Stimulated activated CD8-positive, alpha-beta memory T cell treated with anti-CD3 and anti-CD28 coated beads, Interleukin-7, amount 100 ng/mL, for 48 hours (primary cell): ENCODE measurements at regions not wholly inside any gene's neighbourhood (a gene's known extent, or its start where the extent isn't known, plus 50 kb on each side); places are given as distances from the start of the nearest gene placed in this dataset.
"Not testable (repeated sequence)": the region's sequence is repeated elsewhere in the genome, so short reads cannot be mapped to it uniquely, and the experiment has no call there.

Experiments used
- DNase-seq, 2 donors: peaks; one replicate each; pipeline ENCODE4 v3.0.0-alpha.2; 2020; ENCODE audit warnings: low read depth in 1 of 2; ENCODE audit errors: extremely low read depth in 1 of 2

DNA sequence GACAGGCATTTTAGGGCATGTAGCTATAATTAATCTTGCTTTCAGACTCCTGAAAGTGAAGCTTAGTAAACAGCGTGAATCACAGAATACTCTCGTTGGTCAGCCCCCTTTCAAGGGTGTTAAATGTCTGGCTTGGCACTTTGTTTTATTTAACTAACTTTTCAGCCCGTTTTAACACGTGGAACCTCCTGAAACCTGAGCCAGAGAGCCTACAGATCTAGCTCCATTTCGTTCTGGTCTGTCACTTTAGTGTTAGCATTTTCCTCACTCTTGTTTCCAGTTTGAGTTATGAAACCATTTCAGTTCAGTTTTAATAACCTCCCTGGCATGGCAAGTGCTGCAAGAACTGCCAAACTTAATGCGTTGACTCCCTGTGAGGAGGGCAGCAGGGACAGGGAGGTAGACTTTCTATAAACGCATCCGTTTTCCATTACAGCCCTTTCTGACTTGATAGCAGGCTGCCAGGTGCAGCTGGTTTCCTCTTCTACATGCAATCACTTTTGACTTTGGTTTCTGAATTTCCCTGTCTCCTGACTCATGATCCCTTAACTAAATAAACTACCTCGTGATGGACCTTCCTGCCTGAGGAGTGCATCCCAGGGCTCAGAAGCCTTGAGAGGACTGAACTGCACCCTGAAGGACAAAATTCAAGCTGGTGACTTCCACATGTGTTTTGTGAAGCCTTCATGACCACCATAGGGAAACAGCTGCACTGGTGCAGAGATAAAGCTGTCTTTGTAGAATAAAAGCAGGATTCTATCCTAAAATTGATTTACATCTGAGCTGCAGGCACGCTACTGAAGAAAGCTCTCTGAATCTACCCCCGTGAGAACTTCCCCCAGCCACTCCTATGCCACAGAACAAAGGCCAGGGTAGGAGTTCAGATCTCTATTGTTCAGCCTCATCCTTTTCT is 192.6 kb downstream of the DLEU7 start:
- no peak for DNase-seq

- DNase-seq = no peak
These were observed 191.6 kb downstream of the DLEU7 start for GRCh38 chr13:50651922-50652321.

- no peak for DNase-seq
These were observed 189.2 kb downstream of the DLEU7 start for GRCh38 chr13:50654331-50654730.

DNA sequence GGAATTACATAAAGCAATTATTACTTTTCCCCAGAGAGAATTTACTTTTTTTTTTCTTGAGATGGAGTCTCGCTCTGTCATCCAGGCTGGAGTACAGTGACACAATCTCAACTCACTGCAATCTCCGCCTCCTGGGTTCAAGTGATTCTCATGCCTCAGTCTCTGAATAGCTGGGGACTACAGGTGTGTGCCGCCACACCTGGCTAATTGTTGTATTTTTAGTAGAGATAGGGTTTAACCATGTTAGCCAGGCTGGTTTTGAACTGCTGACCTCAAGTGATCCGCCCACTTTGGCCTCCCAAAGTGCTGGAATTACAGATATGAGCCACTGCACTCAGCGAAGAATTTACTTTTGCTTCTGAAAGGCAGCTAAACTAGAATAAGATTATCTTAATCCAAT is 181.6 kb downstream of the DLEU7 start:
- not testable (repeated sequence) for DNase-seq

GRCh38 chr13:50664951-50665350 is 178.5 kb downstream of the DLEU7 start:
- no peak for DNase-seq

GRCh38 chr13:50668049-50668448 is 175.4 kb downstream of the DLEU7 start:
- DNase-seq = no peak

GRCh38 chr13:50668691-50669271 is 174.7 kb downstream of the DLEU7 start:
- no peak for DNase-seq

GRCh38 chr13:50670272-50670671 is 173.2 kb downstream of the DLEU7 start:
- DNase-seq = no peak

DNA sequence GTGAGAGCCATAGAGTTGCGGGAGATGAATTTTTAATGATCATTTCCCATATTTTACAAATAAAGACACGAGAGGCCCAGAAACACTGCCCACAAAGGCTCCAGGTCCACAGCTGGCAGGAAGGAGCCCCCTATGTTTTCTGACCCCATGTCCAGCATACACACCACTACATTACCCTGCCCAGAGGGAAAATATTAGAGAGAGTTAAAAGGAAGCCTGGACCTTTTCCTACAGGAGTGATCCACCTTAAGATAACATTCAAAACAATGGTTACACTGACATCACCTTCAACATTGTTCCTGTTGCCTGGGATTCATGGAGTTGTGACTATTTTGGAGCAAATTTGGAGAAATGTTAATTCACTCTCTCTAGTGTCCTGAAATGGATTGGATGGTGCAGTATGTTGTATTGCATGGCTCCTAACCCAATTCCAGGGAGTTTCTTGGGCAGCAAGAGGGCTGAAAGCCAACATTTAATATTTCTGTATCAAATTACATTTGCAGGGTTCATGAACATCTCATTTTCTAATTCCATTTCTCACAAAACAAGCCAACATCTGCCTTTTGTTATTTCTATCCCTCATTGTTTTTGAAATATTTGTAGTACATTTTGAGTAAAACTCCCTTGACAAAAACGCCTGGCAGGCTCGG is 172.5 kb downstream of the DLEU7 start:
- DNase-seq = no peak

DNA sequence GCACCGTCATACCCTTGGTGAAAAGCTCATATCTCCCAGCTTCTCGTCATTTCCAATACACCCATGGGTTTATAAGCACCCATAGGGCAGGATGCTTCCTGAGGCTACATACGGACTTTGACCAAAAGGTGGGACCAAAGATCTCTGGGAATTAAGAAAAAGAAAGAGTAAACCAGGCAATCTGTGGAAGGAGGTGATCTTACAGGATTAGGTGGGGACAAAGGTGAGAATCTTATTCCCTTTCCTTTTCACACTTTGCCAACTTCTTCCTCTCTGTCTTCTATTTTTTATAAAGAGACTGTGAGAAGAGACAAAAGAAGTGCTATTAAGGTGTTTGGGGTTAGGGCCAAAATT is 172.0 kb downstream of the DLEU7 start:
- DNase-seq = no peak

GRCh38 chr13:50672025-50672424 is 171.5 kb downstream of the DLEU7 start:
- no peak for DNase-seq

- DNase-seq = no peak
These were observed 167.8 kb downstream of the DLEU7 start for GRCh38 chr13:50675651-50676050.

DNA sequence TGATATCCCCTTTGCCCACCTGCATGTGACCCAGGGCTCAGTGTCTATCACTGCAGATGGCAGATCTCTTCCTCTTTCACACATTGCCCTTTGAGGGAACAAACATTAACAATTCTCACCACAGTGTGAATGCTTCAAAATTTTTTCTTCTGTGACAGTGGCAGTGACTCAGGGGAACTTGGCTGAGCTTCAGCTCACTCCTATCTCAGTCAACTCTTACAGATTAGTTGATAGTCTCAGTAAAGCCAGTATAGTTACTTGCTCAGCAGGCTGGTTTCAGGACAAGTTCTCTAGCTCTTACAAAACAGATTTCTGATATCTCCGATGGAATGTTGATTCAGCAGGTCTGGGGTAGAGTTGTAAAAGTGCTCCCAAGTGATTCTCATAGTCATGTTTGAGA is 166.9 kb downstream of the DLEU7 start:
- no peak for DNase-seq

- DNase-seq = no peak
These were observed 166.2 kb downstream of the DLEU7 start for GRCh38 chr13:50677258-50677657.

- DNase-seq = no peak
These were observed 165.6 kb downstream of the DLEU7 start for GRCh38 chr13:50677687-50678463.

- no peak for DNase-seq
These were observed 164.9 kb downstream of the DLEU7 start for GRCh38 chr13:50678464-50679162.

DNA sequence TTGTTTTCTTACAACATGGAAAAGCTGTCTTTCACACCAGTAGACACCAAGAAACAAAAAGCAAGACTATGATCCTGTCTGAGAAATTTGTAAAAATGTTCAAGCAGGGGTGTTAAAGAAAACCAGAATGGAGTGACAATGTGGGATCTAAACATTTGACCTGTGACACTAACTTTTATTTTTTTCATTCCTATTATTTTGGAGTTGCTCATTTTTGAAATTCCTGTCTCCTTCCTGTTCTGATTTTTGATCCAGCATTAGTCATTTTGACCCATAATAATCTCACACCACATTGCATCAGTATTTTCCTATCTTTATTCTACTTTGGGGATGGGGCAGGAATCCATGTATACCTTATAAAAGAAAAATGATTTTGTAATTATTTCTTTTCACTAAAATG is 164.2 kb downstream of the DLEU7 start:
- DNase-seq = no peak

- no peak for DNase-seq
These were observed 161.5 kb downstream of the DLEU7 start for GRCh38 chr13:50682002-50682401.

DNA sequence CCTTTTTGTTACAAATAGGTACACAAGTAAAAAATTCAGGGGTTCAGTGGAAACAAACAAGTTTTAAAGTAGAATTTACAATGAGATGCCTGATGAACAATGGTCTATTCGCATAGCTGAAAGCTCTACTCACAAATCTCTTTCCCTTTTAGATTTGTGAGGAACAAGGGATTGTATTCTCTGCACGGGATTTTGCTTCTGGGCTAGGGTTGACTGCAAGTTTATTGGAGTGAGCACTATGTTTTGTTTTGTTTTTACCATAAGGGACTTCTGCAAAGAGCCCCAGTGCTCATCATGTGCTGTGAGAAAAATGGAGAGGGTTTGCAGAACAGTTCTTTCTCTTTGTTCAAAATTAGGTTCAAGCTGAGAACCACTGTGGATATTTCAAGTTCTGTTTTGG is 160.5 kb downstream of the DLEU7 start:
- DNase-seq = no peak

- DNase-seq = no peak
These were observed 159.1 kb downstream of the DLEU7 start for GRCh38 chr13:50684366-50684765.

- no peak for DNase-seq
These were observed 158.0 kb downstream of the DLEU7 start for GRCh38 chr13:50685491-50685890.
